ENCODE measurements at regions not wholly inside any gene's neighbourhood (a gene's known extent, or its start where the extent isn't known, plus 50 kb on each side); places are given as distances from the start of the nearest gene placed in this dataset.

GRCh38 chr21:28272272-28272992, 720.2 kb downstream of the LTN1 start:
- H3K36me3 ChIP-seq, result no peaks in the 10 kb centered on the region
- H3K27me3 ChIP-seq, result no peaks in the 10 kb centered on the region
- H3K4me3 ChIP-seq, result no peak overlapping the region
- no peak overlapping the region for H3K27ac ChIP-seq
- H3K4me1 ChIP-seq, result no peaks in the 10 kb centered on the region
- no peak for DNase-seq (ENCODE audit: low spot score in 2 of 2)
- no peaks in the 10 kb centered on the region for H3K9me3 ChIP-seq
- no peak for TF ChIP-seq CTCF (IDR thresholded peaks at IDR 0.05)
- intact Hi-C loops (cut with DNase I), result no loop called here

- TF ChIP-seq CTCF (IDR thresholded peaks at IDR 0.05), result no peak
These were observed 723.5 kb downstream of the LTN1 start for GRCh38 chr21:28269173-28269572.

GRCh38 chr21:28268685-28269084, 724.0 kb downstream of the LTN1 start:
- Histone ChIP-seq H3K4me3 (no peak overlapping the region), H3K27ac (no peak overlapping the region), H3K36me3 (no peaks in the 10 kb centered on the region), H3K27me3 (no peaks in the 10 kb centered on the region), H3K9me3 (no peaks in the 10 kb centered on the region), H3K4me1 (no peaks in the 10 kb centered on the region)
- no peak for TF ChIP-seq CTCF (IDR thresholded peaks at IDR 0.05)
- no peak for DNase-seq (ENCODE audit: low spot score in 2 of 2)
- intact Hi-C loops (cut with DNase I), result no loop called here

More at GRCh38 chr21:28269173-28269572, 723.5 kb downstream of the LTN1 start:
- H3K27me3 ChIP-seq, result no peaks in the 10 kb centered on the region
- H3K4me1 ChIP-seq, result no peaks in the 10 kb centered on the region
- no peaks in the 10 kb centered on the region for H3K9me3 ChIP-seq
- H3K36me3 ChIP-seq, result no peaks in the 10 kb centered on the region
- no peak overlapping the region for H3K4me3 ChIP-seq
- H3K27ac ChIP-seq, result no peak overlapping the region
- no peak for DNase-seq (ENCODE audit: low spot score in 2 of 2)
- intact Hi-C loops (cut with DNase I), result no loop called here

- intact Hi-C loops (cut with DNase I), result no loop called here
- H3K4me1 ChIP-seq, result no peaks in the 10 kb centered on the region
- no peak for TF ChIP-seq CTCF (IDR thresholded peaks at IDR 0.05)
- no peak overlapping the region for H3K4me3 ChIP-seq
- no peaks in the 10 kb centered on the region for H3K9me3 ChIP-seq
- H3K36me3 ChIP-seq, result no peaks in the 10 kb centered on the region
- no peak for DNase-seq (ENCODE audit: low spot score in 2 of 2)
- no peak overlapping the region for H3K27ac ChIP-seq
- no peaks in the 10 kb centered on the region for H3K27me3 ChIP-seq
These were observed 725.2 kb downstream of the LTN1 start for GRCh38 chr21:28267449-28267848.

- no peak overlapping the region for H3K27ac ChIP-seq
- no peaks in the 10 kb centered on the region for H3K9me3 ChIP-seq
- no peak overlapping the region for H3K4me3 ChIP-seq
These were observed 726.6 kb downstream of the LTN1 start for GRCh38 chr21:28266061-28266460.

More at GRCh38 chr21:28266061-28266460, 726.6 kb downstream of the LTN1 start:
- TF ChIP-seq CTCF (IDR thresholded peaks at IDR 0.05), result no peak
- H3K4me1 ChIP-seq, result no peaks in the 10 kb centered on the region
- intact Hi-C loops (cut with DNase I), result no loop called here
- no peaks in the 10 kb centered on the region for H3K27me3 ChIP-seq
- no peaks in the 10 kb centered on the region for H3K36me3 ChIP-seq
- no peak for DNase-seq (ENCODE audit: low spot score in 2 of 2)
